Right atrium auricular region (tissue), 2 donors: ENCODE measurements at regions not wholly inside any gene's neighbourhood (a gene's known extent, or its start where the extent isn't known, plus 50 kb on each side); places are given as distances from the start of the nearest gene placed in this dataset.

Experiments
- DNase-seq: peaks from one replicate; pipeline ENCODE4 v3.0.0-alpha.2; 2019; ENCODE audit warnings: low spot score
- H3K27ac ChIP-seq, 2 donors: fragments of 200-600 bp; sonication (generic); 1 replicate in 1 of 2; 2 replicates in 1 of 2; pipeline ENCODE4 v1.5.1; 2016 to 2019
- H3K27me3 ChIP-seq, 2 donors: fragments of 200-600 bp; sonication (generic); one replicate each; pipeline versions ENCODE4 v1.5.1 to v1.6.0; 2017 to 2019
- H3K36me3 ChIP-seq: fragments of 200-600 bp; sonication (generic); one replicate; pipeline ENCODE4 v1.5.1; 2016
- H3K4me1 ChIP-seq, 2 donors: fragments of 200-600 bp; sonication (generic); one replicate each; pipeline versions ENCODE4 v1.5.1 to v1.6.0; 2017 to 2019
- H3K4me3 ChIP-seq, 2 donors: fragments of 200-600 bp; sonication (generic); 1 replicate in 1 of 2; 2 replicates in 1 of 2; pipeline ENCODE4 v1.5.1; 2017 to 2019; ENCODE audit warnings: mild to moderate bottlenecking in 1 of 2, moderate library complexity in 1 of 2
- H3K9me3 ChIP-seq, 2 donors: fragments of 200-600 bp; sonication (generic); one replicate each; pipeline ENCODE4 v1.5.1; 2019
- CTCF ChIP-seq, 2 donors: fragments of 200-600 bp; sonication (generic); IDR thresholded peaks; one replicate each; pipeline ENCODE4 v1.5.1; 2019; ENCODE audit warnings: antibody characterized with exemption in 2 of 2

DNA sequence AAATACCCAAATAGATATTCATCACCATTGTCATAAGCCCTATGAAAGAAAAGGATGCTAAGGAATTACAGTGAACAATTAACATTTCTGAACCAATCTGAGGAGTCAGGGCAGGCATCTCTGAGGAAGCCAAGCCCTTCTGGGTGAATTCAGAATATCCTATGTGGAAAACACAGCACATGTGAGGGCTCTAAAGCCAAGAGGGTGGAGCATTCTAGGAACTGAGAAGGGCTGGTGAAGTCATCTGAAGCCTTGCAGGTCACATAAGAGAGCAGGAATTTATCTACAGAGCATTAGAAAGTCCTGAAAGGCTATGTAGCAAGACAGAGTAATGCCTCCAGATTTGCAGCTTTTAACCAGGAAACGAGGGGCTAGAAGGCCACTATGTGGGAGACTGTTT lies 195.7 kb downstream of the SPATA18 start:
- no peak for TF ChIP-seq CTCF (IDR thresholded peaks at IDR 0.05)
- Histone ChIP-seq H3K4me1 (peaks cover 0 to 19% of the 10 kb centered on the region in 2 donors), H3K36me3 (no peaks in the 10 kb centered on the region), H3K9me3 (no peaks in the 10 kb centered on the region), H3K27me3 (no peaks in the 10 kb centered on the region), H3K4me3 (no peak overlapping the region), H3K27ac (no peak overlapping the region)
- no peak for DNase-seq

DNA sequence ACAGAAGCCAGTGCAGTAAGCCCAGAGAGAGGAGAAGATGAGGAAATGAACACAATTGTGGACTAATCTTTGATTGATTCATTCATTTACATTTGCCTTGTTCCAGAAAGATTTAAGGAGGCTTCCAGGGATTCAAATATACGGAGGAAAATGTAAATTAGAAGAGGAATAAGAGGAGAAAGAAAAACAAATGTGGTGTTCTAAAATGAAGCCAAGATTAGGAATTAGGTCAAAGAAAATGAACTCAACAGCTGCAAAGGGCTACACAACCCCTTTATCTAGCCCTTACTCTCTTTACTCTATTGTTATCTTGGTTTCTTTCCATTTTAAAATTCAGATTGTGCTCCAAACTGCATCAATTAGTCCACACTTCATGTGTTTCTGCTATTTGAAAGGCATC lies 196.8 kb downstream of the SPATA18 start:
- H3K9me3 ChIP-seq, result peaks cover 0 to 4% of the 10 kb centered on the region in 2 donors
- DNase-seq, result no peak
- H3K36me3 ChIP-seq, result no peaks in the 10 kb centered on the region
- no peaks in the 10 kb centered on the region for H3K27me3 ChIP-seq
- TF ChIP-seq CTCF (IDR thresholded peaks at IDR 0.05), result no peak
- peaks cover 0 to 19% of the 10 kb centered on the region in 2 donors for H3K4me1 ChIP-seq
- H3K27ac ChIP-seq, result no peak overlapping the region
- H3K4me3 ChIP-seq, result no peak overlapping the region

- Histone ChIP-seq H3K27me3 (no peaks in the 10 kb centered on the region), H3K36me3 (no peaks in the 10 kb centered on the region), H3K9me3 (peaks cover 0 to 4% of the 10 kb centered on the region in 2 donors), H3K4me3 (no peak overlapping the region), H3K4me1 (peaks cover 0 to 19% of the 10 kb centered on the region in 2 donors), H3K27ac (no peak overlapping the region)
- DNase-seq, result no peak
- no peak for TF ChIP-seq CTCF (IDR thresholded peaks at IDR 0.05)
These were observed 197.7 kb downstream of the SPATA18 start for GRCh38 chr4:52248820-52249219.

GRCh38 chr4:52249581-52249980 lies 198.5 kb downstream of the SPATA18 start:
- no peak for DNase-seq
- Histone ChIP-seq H3K4me1 (peaks cover 0 to 14% of the 10 kb centered on the region in 2 donors), H3K4me3 (no peak overlapping the region), H3K36me3 (no peaks in the 10 kb centered on the region), H3K9me3 (peaks cover 0 to 4% of the 10 kb centered on the region in 2 donors), H3K27ac (no peak overlapping the region), H3K27me3 (no peaks in the 10 kb centered on the region)
- TF ChIP-seq CTCF (IDR thresholded peaks at IDR 0.05), result no peak

- H3K27ac ChIP-seq, result no peak overlapping the region
- H3K27me3 ChIP-seq, result no peaks in the 10 kb centered on the region
- H3K9me3 ChIP-seq, result peaks cover 0 to 4% of the 10 kb centered on the region in 2 donors
- H3K4me3 ChIP-seq, result no peak overlapping the region
- H3K4me1 ChIP-seq, result peaks cover 0 to 10% of the 10 kb centered on the region in 2 donors
- no peaks in the 10 kb centered on the region for H3K36me3 ChIP-seq
- no peak for TF ChIP-seq CTCF (IDR thresholded peaks at IDR 0.05)
- DNase-seq, result peak; percentile 61
These were observed 199.1 kb downstream of the SPATA18 start for GRCh38 chr4:52250154-52250553.

GRCh38 chr4:52251864-52252263 lies 200.8 kb downstream of the SPATA18 start:
- Histone ChIP-seq H3K36me3 (no peaks in the 10 kb centered on the region), H3K4me1 (peaks cover 0 to 10% of the 10 kb centered on the region in 2 donors), H3K4me3 (no peak overlapping the region), H3K27ac (no peak overlapping the region), H3K27me3 (no peaks in the 10 kb centered on the region), H3K9me3 (peaks cover 0 to 4% of the 10 kb centered on the region in 2 donors)
- no peak for TF ChIP-seq CTCF (IDR thresholded peaks at IDR 0.05)
- DNase-seq, result no peak
